GM10248 (cell line): ENCODE measurements at regions not wholly inside any gene's neighbourhood (a gene's known extent, or its start where the extent isn't known, plus 50 kb on each side); places are given as distances from the start of the nearest gene placed in this dataset.

Source experiments
- CTCF ChIA-PET: fragments of 300-600 bp; sonication (Branson Sonifier 250); formaldehyde crosslinking; extraction: SDS; loops from one replicate; lab custom pipeline; 2021; ENCODE audit warnings: antibody characterized with exemption; lab: Yijun Ruan, JAX
- POLR2A ChIA-PET: fragments of 350-650 bp; sonication (Branson Sonifier 250); formaldehyde crosslinking; extraction: SDS; loops from one replicate; lab custom pipeline; 2020; ENCODE audit warnings: antibody characterized with exemption; lab: Yijun Ruan, JAX
- DNase-seq: peaks from one replicate; pipeline ENCODE4 v3.0.0; 2012; ENCODE audit errors: extremely low spot score
- TF ChIP-seq, protein P1 (sequence below): IDR thresholded peaks from 2 replicates; pipeline ENCODE4 v1.5.1; 2012; ENCODE audit warnings: mild to moderate bottlenecking, low read depth; ENCODE audit errors: extremely low read depth, missing control alignments, control extremely low read depth

DNA sequence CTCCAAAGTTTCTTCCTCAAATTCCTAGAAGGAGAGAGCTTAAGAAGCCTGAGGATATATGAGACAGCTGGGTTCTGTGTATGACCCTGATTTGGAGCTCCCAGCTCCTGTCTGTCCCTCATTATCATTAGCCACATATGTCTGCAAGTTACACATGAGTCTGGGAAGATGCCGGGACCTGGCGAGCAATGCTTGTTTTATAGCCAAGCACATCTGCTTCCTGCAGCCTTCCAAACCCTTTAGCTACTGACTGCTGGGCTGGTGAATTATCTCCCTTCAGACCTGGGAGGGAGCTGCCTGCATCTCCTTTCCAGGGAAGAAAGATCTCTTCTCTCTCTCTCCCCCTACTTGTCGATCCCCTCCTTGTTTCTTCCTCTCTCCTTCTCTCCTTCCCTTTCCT, 556.7 kb upstream of the BOD1L1 start:
- TF ChIP-seq, protein P1, sequence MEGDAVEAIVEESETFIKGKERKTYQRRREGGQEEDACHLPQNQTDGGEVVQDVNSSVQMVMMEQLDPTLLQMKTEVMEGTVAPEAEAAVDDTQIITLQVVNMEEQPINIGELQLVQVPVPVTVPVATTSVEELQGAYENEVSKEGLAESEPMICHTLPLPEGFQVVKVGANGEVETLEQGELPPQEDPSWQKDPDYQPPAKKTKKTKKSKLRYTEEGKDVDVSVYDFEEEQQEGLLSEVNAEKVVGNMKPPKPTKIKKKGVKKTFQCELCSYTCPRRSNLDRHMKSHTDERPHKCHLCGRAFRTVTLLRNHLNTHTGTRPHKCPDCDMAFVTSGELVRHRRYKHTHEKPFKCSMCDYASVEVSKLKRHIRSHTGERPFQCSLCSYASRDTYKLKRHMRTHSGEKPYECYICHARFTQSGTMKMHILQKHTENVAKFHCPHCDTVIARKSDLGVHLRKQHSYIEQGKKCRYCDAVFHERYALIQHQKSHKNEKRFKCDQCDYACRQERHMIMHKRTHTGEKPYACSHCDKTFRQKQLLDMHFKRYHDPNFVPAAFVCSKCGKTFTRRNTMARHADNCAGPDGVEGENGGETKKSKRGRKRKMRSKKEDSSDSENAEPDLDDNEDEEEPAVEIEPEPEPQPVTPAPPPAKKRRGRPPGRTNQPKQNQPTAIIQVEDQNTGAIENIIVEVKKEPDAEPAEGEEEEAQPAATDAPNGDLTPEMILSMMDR: no peak
- DNase-seq: no peak
- ChIA-PET POLR2A (no interaction called here), CTCF (interaction anchor here (0.7 to 1.4 kb wide), 4 partner anchors 9 to 27 kb away, joined by 3 to 4 read pairs (median 3); no protein-coding TSS in a partner anchor)

DNA sequence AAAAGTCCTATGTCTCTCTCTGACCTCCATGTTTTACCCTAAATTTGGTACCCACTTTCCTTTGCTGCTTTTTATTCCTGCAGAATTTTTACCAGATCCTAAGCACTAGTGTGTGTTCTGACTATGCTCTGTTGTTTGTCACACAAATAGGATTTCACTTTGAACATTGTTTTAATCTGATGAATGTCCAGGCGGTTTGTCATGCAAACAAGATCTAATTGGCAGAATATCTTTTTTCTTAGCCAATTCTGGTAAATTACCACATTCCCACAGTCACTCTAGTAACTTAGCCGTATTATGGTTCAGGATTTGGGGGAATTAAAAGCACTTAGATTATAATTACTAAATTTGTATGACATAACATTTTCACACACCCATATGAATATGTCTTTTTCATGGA, 557.2 kb upstream of the BOD1L1 start:
- no peak for DNase-seq
- POLR2A ChIA-PET: no interaction called here
- TF ChIP-seq, protein P1: no peak
- CTCF ChIA-PET: interaction anchor here (0.7 to 1.4 kb wide), 4 partner anchors 8 to 27 kb away, joined by 3 to 4 read pairs (median 3); no protein-coding TSS in a partner anchor

DNA sequence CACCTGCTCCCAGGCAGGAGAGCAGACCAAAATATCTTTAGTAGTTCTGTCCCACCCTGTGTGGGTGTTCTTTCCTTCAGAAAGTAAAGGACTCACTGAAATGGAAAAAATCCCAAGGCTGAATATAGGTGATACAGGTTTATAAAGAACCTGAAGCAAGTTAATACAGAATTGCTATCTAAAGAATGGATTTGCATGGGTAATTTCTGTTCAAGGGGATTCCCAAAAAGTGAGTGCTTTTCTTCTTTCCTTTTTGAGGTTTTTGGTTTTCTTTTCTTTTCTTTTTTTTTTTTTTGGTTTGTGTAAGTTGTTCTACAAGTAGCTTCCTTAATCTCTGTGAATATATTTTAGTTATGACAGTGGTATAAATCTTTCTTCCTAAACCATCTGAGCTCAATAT, 560.7 kb upstream of the BOD1L1 start:
- TF ChIP-seq, protein P1: no peak
- no peak for DNase-seq
- POLR2A ChIA-PET: no interaction called here
- CTCF ChIA-PET: no interaction called here

DNA sequence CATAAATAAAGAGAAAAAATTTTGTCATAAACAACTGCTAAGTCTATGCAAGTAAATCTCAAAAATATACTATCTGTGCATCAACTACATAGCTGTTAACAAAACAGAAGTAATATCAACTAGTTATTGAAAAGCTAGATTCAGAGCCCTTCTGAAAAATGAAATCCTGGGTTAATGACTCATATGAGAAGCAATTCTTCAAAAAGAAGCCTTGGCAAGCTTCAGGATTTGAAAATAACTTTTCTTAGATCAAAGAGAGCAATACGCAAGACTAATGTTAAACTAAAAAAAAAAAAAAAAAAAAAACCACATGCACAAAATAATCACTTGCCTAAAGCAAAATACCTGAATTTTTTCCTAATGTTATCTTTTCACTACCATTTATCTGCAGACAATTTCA, 566.1 kb upstream of the BOD1L1 start:
- TF ChIP-seq, protein P1: no peak
- no peak for DNase-seq
- POLR2A ChIA-PET: no interaction called here
- CTCF ChIA-PET: interaction anchor here (1.0 kb wide), 1 partner anchor 10 kb away, joined by 3 read pairs; no protein-coding TSS in a partner anchor

DNA sequence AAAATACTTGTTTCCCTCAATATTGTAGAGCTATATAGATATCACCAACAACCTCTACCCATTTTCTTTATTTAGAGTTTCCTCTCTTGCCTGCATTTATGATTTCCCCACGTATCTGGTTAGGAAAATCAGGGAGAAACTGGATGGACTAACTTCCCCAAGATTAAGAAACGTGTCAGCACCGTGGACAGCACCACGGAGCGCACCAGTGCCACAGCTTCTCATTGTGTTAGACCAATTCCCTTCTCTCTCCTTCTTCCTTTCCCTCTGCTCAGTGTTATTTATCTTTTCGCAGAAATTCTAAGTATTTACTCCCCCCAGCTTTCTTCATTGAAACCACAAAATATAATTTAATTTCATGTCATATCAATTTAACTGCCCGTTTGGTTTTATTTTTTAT, 568.6 kb upstream of the BOD1L1 start:
- ChIA-PET CTCF (interaction anchor here (0.9 kb wide), 1 partner anchor 20 kb away, joined by 3 read pairs; no protein-coding TSS in a partner anchor), POLR2A (no interaction called here)
- no peak for DNase-seq

DNA sequence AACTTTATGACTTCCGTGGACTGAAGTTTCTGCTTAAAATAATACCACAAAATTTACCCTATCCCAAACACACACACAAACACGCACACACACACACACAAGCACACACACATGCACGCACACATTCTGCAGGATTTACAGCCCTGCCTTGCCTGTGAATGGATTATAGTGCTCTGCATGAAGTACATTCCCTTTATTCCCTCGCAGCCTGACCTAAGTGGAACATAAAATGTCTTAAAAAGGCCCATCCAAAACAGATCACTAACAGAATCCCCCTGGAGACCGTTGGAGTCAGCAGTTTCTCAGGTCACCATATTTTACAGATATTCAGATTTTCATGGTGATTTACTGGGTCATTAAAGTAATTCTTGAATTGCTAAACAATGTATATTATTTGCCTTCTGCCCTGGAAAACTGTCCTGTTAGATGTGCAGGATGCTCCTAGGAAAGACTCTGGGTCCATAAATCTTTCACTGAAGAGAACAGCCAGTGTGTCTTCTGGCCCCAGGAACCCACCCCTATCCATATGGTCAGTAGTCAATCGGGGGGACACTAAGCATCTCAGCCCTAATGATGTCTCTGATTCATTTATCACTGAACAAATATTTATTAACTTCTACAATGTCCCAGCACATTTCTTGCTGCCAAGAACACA, 587.7 kb upstream of the BOD1L1 start:
- DNase-seq: no peak
- TF ChIP-seq, protein P1: no peak
- POLR2A ChIA-PET: no interaction called here
- CTCF ChIA-PET: no interaction called here

More for the DNA sequence above, 568.6 kb upstream of the BOD1L1 start:
- TF ChIP-seq, protein P1: no peak
